ENCODE measurements at regions not wholly inside any gene's neighbourhood (a gene's known extent, or its start where the extent isn't known, plus 50 kb on each side); places are given as distances from the start of the nearest gene placed in this dataset.

GRCh38 chr15:98570119-98570518, 78.2 kb upstream of the IGF1R start:
- Mint-ChIP-seq H3K36me3 (no peaks in the 10 kb centered on the region), H3K9me3 (no peaks in the 10 kb centered on the region), H3K27me3 (peaks cover 10 to 28% (median 24%) of the 10 kb centered on the region in 5 donors)

GRCh38 chr15:98580572-98580971, 67.8 kb upstream of the IGF1R start:
- intact Hi-C loops (cut with micrococcal nuclease), result loop anchor here (2.0 kb wide), 3 partner anchors 66 to 198 kb away; no protein-coding TSS in a partner anchor
- no peak overlapping the region for H3K4me3 Mint-ChIP-seq
- H3K27me3 ChIP-seq (ENCODE audit: control insufficient read depth in 2 of 2, insufficient read depth in 2 of 2, low read length in 2 of 2), result peaks cover 0 to 3% of the 10 kb centered on the region in 2 donors
- H3K36me3 Mint-ChIP-seq, result peaks cover 0 to 4% (median 0%) of the 10 kb centered on the region in 5 donors
- peaks cover 0 to 2% (median 0%) of the 10 kb centered on the region in 3 experiments for H3K9me3 ChIP-seq (ENCODE audit: control insufficient read depth in 2 of 3, low read length in 3 of 3)
- no peaks in the 10 kb centered on the region for H3K4me1 ChIP-seq (ENCODE audit: control insufficient read depth in 2 of 2, insufficient read depth in 2 of 2, low read length in 2 of 2)
- DNase-seq (no peak), ATAC-seq (no peak)
- peaks cover 0 to 7% (median 3%) of the 10 kb centered on the region in 7 donors for H3K4me1 Mint-ChIP-seq
- ChIA-PET POLR2A (interaction anchor here (0.7 kb wide), 1 partner anchor 76 kb away, joined by 3 read pairs; no protein-coding TSS in a partner anchor), CTCF (interaction anchor here (0.9 to 4.0 kb wide), 4 partner anchors 19 to 80 kb away, joined by 3 to 29 read pairs (median 14); no protein-coding TSS in a partner anchor)
- H3K9me3 Mint-ChIP-seq, result peaks cover 0 to 6% (median 0%) of the 10 kb centered on the region in 11 donors
- H3K4me3 ChIP-seq (ENCODE audit: low read length), result no peak overlapping the region
- no peaks in the 10 kb centered on the region for H3K36me3 ChIP-seq (ENCODE audit: control insufficient read depth in 2 of 3, insufficient read depth in 3 of 3, low read length in 3 of 3)
- no peak overlapping the region for H3K27ac Mint-ChIP-seq
- no peak overlapping the region for H3K27ac ChIP-seq (ENCODE audit: low read depth, low read length)
- peaks cover 22 to 49% (median 34%) of the 10 kb centered on the region in 5 donors for H3K27me3 Mint-ChIP-seq

More at GRCh38 chr15:98570119-98570518, 78.2 kb upstream of the IGF1R start:
- no peak for DNase-seq
- no peak overlapping the region for H3K4me3 Mint-ChIP-seq
- ATAC-seq, result no peak
- ChIA-PET POLR2A (no interaction called here), CTCF (no interaction called here)
- intact Hi-C loops (cut with micrococcal nuclease), result no loop called here
- H3K4me1 Mint-ChIP-seq, result no peaks in the 10 kb centered on the region
- no peaks in the 10 kb centered on the region for H3K27me3 ChIP-seq (ENCODE audit: control insufficient read depth in 2 of 2, insufficient read depth in 2 of 2, low read length in 2 of 2)
- no peaks in the 10 kb centered on the region for H3K9me3 ChIP-seq (ENCODE audit: control insufficient read depth in 2 of 3, low read length in 3 of 3)
- no peaks in the 10 kb centered on the region for H3K36me3 ChIP-seq (ENCODE audit: control insufficient read depth in 2 of 3, insufficient read depth in 3 of 3, low read length in 3 of 3)
- H3K27ac Mint-ChIP-seq, result no peak overlapping the region
- H3K27ac ChIP-seq (ENCODE audit: low read depth, low read length), result no peak overlapping the region
- no peaks in the 10 kb centered on the region for H3K4me1 ChIP-seq (ENCODE audit: control insufficient read depth in 2 of 2, insufficient read depth in 2 of 2, low read length in 2 of 2)
- no peak overlapping the region for H3K4me3 ChIP-seq (ENCODE audit: low read length)

- peaks cover 0 to 3% of the 10 kb centered on the region in 2 donors for H3K27me3 ChIP-seq (ENCODE audit: control insufficient read depth in 2 of 2, insufficient read depth in 2 of 2, low read length in 2 of 2)
- POLR2A ChIA-PET, result interaction anchor here (1.0 to 2.5 kb wide), 4 partner anchors 9 to 78 kb away, joined by 3 to 12 read pairs (median 8); partner anchors contain the start of gene IGF1R
- H3K36me3 Mint-ChIP-seq, result peaks cover 0 to 4% (median 0%) of the 10 kb centered on the region in 5 donors
Observed at GRCh38 chr15:98581715-98582114, 66.6 kb upstream of the IGF1R start.

GRCh38 chr15:98582900-98583554, 65.3 kb upstream of the IGF1R start:
- Mint-ChIP-seq H3K4me3 (no peak overlapping the region), H3K9me3 (peaks cover 0 to 6% (median 0%) of the 10 kb centered on the region in 11 donors), H3K27me3 (peaks cover 22 to 58% (median 34%) of the 10 kb centered on the region in 5 donors), H3K36me3 (peaks cover 0 to 4% (median 0%) of the 10 kb centered on the region in 5 donors), H3K27ac (no peak overlapping the region), H3K4me1 (peaks cover 4 to 21% (median 15%) of the 10 kb centered on the region in 7 donors)
- Histone ChIP-seq H3K27me3 (ENCODE audit: control insufficient read depth in 2 of 2, insufficient read depth in 2 of 2, low read length in 2 of 2) (peaks cover 0 to 3% of the 10 kb centered on the region in 2 donors), H3K9me3 (ENCODE audit: control insufficient read depth in 2 of 3, low read length in 3 of 3) (peaks cover 0 to 2% (median 0%) of the 10 kb centered on the region in 3 experiments), H3K4me1 (ENCODE audit: control insufficient read depth in 2 of 2, insufficient read depth in 2 of 2, low read length in 2 of 2) (peaks cover 0 to 14% of the 10 kb centered on the region in 2 donors), H3K36me3 (ENCODE audit: control insufficient read depth in 2 of 3, insufficient read depth in 3 of 3, low read length in 3 of 3) (no peaks in the 10 kb centered on the region), H3K4me3 (ENCODE audit: low read length) (no peak overlapping the region), H3K27ac (ENCODE audit: low read depth, low read length) (no peak overlapping the region)
- ATAC-seq, result no peak
- ChIA-PET CTCF (interaction anchor here (1.0 to 4.0 kb wide), 5 partner anchors 30 to 196 kb away, joined by 3 to 29 read pairs (median 6); no protein-coding TSS in a partner anchor), POLR2A (interaction anchor here (1.4 to 2.5 kb wide), 3 partner anchors 64 to 77 kb away, joined by 7 to 12 read pairs (median 9); partner anchors contain the start of gene IGF1R)
- no peak for DNase-seq
- intact Hi-C loops (cut with micrococcal nuclease), result no loop called here

More at GRCh38 chr15:98581715-98582114, 66.6 kb upstream of the IGF1R start:
- Mint-ChIP-seq H3K4me1 (peaks cover 4 to 18% (median 13%) of the 10 kb centered on the region in 7 donors), H3K4me3 (no peak overlapping the region), H3K27ac (no peak overlapping the region), H3K27me3 (peaks cover 22 to 58% (median 34%) of the 10 kb centered on the region in 5 donors), H3K9me3 (peaks cover 0 to 6% (median 0%) of the 10 kb centered on the region in 11 donors)
- H3K27ac ChIP-seq (ENCODE audit: low read depth, low read length), result no peak overlapping the region
- ATAC-seq, result peak; percentile 60
- intact Hi-C loops (cut with micrococcal nuclease), result loop anchor here (1.0 to 2.0 kb wide), 7 partner anchors 19 to 300 kb away; no protein-coding TSS in a partner anchor
- DNase-seq, result peak in 6 of 9 donors; percentile 18 to 54 (median 40)
- CTCF ChIA-PET, result interaction anchor here (0.6 to 4.0 kb wide), 14 partner anchors 8 to 259 kb away, joined by 3 to 29 read pairs (median 3); no protein-coding TSS in a partner anchor
- no peaks in the 10 kb centered on the region for H3K36me3 ChIP-seq (ENCODE audit: control insufficient read depth in 2 of 3, insufficient read depth in 3 of 3, low read length in 3 of 3)
- H3K4me1 ChIP-seq (ENCODE audit: control insufficient read depth in 2 of 2, insufficient read depth in 2 of 2, low read length in 2 of 2), result peaks cover 0 to 11% of the 10 kb centered on the region in 2 donors
- no peak overlapping the region for H3K4me3 ChIP-seq (ENCODE audit: low read length)
- H3K9me3 ChIP-seq (ENCODE audit: control insufficient read depth in 2 of 3, low read length in 3 of 3), result peaks cover 0 to 2% (median 0%) of the 10 kb centered on the region in 3 experiments

- ChIA-PET CTCF (interaction anchor here (4.0 kb wide), 1 partner anchor 63 kb away, joined by 29 read pairs; no protein-coding TSS in a partner anchor), POLR2A (interaction anchor here (1.0 to 1.9 kb wide), 2 partner anchors 16 to 61 kb away, joined by 3 to 6 read pairs; no protein-coding TSS in a partner anchor)
- peaks cover 0 to 4% (median 0%) of the 10 kb centered on the region in 5 donors for H3K36me3 Mint-ChIP-seq
- peaks cover 0 to 3% of the 10 kb centered on the region in 2 donors for H3K27me3 ChIP-seq (ENCODE audit: control insufficient read depth in 2 of 2, insufficient read depth in 2 of 2, low read length in 2 of 2)
- H3K4me3 Mint-ChIP-seq, result no peak overlapping the region
- no peaks in the 10 kb centered on the region for H3K36me3 ChIP-seq (ENCODE audit: control insufficient read depth in 2 of 3, insufficient read depth in 3 of 3, low read length in 3 of 3)
- peaks cover 18 to 57% (median 30%) of the 10 kb centered on the region in 5 donors for H3K27me3 Mint-ChIP-seq
- no peaks in the 10 kb centered on the region for H3K9me3 ChIP-seq (ENCODE audit: control insufficient read depth in 2 of 3, low read length in 3 of 3)
- intact Hi-C loops (cut with micrococcal nuclease), result no loop called here
- H3K9me3 Mint-ChIP-seq, result peaks cover 0 to 3% (median 0%) of the 10 kb centered on the region in 11 donors
- H3K4me1 ChIP-seq (ENCODE audit: control insufficient read depth in 2 of 2, insufficient read depth in 2 of 2, low read length in 2 of 2), result peaks cover 0 to 14% of the 10 kb centered on the region in 2 donors
- H3K4me3 ChIP-seq (ENCODE audit: low read length), result no peak overlapping the region
- ATAC-seq, result no peak
- no peak overlapping the region for H3K27ac ChIP-seq (ENCODE audit: low read depth, low read length)
- no peak overlapping the region for H3K27ac Mint-ChIP-seq
- DNase-seq, result no peak
- H3K4me1 Mint-ChIP-seq, result peaks cover 4 to 21% (median 15%) of the 10 kb centered on the region in 7 donors
Observed at GRCh38 chr15:98583771-98584430, 64.4 kb upstream of the IGF1R start.

GRCh38 chr15:98586066-98586465, 62.3 kb upstream of the IGF1R start:
- H3K9me3 Mint-ChIP-seq, result no peaks in the 10 kb centered on the region
- ChIA-PET CTCF (no interaction called here), POLR2A (interaction anchor here (0.5 to 1.2 kb wide), 2 partner anchors 66 to 486 kb away, joined by 3 read pairs; no protein-coding TSS in a partner anchor)
- no peak overlapping the region for H3K4me3 ChIP-seq (ENCODE audit: low read length)
- H3K4me1 ChIP-seq (ENCODE audit: control insufficient read depth in 2 of 2, insufficient read depth in 2 of 2, low read length in 2 of 2), result peaks cover 0 to 14% of the 10 kb centered on the region in 2 donors
- peak overlapping the region in 6 of 10 donors; percentile 1 to 23 (median 11) for H3K4me3 Mint-ChIP-seq
- peaks cover 4 to 21% (median 15%) of the 10 kb centered on the region in 7 donors for H3K4me1 Mint-ChIP-seq
- DNase-seq, result peak in 7 of 9 donors; percentile 12 to 50 (median 40)
- peaks cover 15 to 64% (median 24%) of the 10 kb centered on the region in 5 donors for H3K27me3 Mint-ChIP-seq
- H3K36me3 ChIP-seq (ENCODE audit: control insufficient read depth in 2 of 3, insufficient read depth in 3 of 3, low read length in 3 of 3), result no peaks in the 10 kb centered on the region
- H3K27ac ChIP-seq (ENCODE audit: low read depth, low read length), result no peak overlapping the region
- H3K27ac Mint-ChIP-seq, result peak overlapping the region in 2 of 9 donors; percentile 4 to 9
- no peaks in the 10 kb centered on the region for H3K36me3 Mint-ChIP-seq
- H3K9me3 ChIP-seq (ENCODE audit: control insufficient read depth in 2 of 3, low read length in 3 of 3), result no peaks in the 10 kb centered on the region
- intact Hi-C loops (cut with micrococcal nuclease), result no loop called here
- H3K27me3 ChIP-seq (ENCODE audit: control insufficient read depth in 2 of 2, insufficient read depth in 2 of 2, low read length in 2 of 2), result peaks cover 0 to 3% of the 10 kb centered on the region in 2 donors
- peak; percentile 58 for ATAC-seq
